ENCODE measurements at regions not wholly inside any gene's neighbourhood (a gene's known extent, or its start where the extent isn't known, plus 50 kb on each side); places are given as distances from the start of the nearest gene placed in this dataset.

GRCh38 chr15:66832664-66833063, 130.6 kb downstream of the SMAD6 start:
- no peak for DNase-seq (ENCODE audit: low read depth)

DNA sequence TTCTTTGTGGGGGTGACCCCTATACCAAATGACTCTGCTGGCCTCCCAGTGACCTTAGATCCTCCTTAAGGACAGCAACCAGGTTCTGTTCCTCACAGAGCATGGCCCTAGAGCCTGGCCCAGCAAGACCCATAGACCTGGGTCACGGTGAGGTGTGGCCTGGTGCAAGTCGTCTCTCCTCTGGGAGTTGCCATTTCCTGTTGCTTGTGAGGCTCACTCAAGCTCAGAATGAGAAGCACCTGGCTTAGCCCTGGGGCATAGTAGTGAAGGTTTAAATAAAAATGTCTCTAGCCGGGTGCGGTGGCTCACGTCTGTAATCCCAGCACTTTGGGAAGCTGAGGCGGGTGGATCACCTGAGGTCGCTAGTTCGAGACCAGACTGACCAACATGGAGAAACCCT, 131.3 kb downstream of the SMAD6 start:
- no peak for DNase-seq (ENCODE audit: low read depth)

DNA sequence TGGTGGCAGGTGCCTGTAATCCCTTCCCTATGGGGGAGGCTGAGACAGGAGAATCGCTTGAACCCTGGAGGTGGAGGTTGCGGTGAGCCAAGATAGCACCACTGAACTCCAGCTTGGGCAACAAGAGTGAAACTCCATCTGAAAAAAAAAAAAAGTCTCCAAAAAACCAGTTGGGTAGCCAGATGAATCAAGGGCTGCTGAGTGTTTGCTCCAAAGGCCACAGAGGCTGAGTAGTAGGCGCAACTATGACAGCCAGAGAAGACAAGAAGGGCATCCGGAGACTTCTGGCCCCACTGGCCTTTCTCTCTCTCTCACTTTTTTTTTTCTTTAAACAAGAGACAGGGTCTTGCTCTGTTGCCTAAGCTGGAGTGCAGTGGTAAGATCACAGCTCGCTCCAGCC, 131.8 kb downstream of the SMAD6 start:
- no peak for DNase-seq (ENCODE audit: low read depth)

GRCh38 chr15:66834881-66835878, 133.1 kb downstream of the SMAD6 start:
- no peak for DNase-seq (ENCODE audit: low read depth)

- no peak for DNase-seq (ENCODE audit: low read depth)
Observed at GRCh38 chr15:66836231-66837030, 134.4 kb downstream of the SMAD6 start.

GRCh38 chr15:66838202-66838601, 136.2 kb downstream of the SMAD6 start:
- DNase-seq (ENCODE audit: low read depth) = no peak

DNA sequence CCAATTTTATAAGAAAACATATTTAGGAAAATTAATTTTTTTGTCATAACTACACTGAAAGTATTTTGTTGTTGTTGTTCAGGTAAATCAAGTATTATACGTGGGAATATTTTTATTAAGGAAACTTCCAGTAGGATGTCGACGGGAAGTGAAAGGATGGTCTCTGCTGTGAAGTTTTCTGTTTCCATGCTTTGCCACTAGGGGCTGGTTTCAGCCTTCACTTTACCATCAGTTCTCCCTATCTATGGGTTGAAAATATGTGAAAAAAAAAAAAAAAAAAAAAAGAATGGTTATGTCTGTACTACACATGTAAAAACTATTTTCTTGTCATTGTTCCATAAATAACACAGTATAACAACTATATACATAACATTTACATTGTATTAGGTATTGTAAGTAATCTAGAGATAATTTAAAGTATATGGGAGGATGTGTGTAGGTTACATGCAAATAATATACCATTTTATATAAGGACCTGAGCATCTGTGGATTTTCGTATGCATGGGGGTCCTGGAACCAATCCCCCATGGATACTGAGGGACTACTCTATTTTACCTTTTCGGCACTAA, 136.7 kb downstream of the SMAD6 start:
- DNase-seq (ENCODE audit: low read depth) = no peak

GRCh38 chr15:66839506-66840112, 137.6 kb downstream of the SMAD6 start:
- no peak for DNase-seq (ENCODE audit: low read depth)

GRCh38 chr15:66840615-66841390, 138.8 kb downstream of the SMAD6 start:
- no peak for DNase-seq (ENCODE audit: low read depth)

DNA sequence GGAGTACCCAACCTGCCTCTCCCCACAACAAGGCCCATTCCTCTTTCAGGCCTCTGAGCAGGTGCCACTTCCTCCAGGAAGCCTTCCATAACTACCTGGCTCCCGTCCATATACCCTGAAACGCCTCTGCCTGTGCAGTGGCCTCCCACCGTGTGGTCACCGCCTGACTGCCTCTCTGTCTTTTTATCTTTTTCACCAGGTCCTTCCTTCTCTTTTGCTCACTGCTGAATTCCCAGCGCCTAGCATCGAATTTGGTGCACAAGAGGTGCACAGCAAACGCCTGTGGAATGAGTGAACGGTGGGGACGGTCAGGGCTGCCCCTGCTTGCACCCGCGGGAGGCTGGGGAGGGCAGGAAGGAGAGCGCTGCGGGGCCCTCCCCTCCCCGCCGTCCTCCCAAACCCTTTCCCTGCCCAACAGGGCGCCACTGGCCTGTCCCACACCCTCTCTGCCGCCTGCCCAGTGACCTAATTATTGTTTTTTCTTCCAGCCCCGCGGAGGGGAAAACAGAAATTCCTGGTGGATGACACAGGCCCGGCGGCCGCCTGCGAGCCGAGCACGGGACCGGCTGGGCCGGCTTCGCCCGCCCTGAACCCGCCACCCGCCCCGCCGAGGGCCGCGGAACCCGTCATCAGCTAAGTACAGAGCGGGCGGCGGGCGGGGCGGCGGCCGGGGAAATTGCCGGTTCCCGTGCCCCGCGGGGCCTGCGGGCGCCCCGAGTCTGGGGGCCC, 140.1 kb downstream of the SMAD6 start:
- peak; percentile 9 for DNase-seq (ENCODE audit: low read depth)

DNA sequence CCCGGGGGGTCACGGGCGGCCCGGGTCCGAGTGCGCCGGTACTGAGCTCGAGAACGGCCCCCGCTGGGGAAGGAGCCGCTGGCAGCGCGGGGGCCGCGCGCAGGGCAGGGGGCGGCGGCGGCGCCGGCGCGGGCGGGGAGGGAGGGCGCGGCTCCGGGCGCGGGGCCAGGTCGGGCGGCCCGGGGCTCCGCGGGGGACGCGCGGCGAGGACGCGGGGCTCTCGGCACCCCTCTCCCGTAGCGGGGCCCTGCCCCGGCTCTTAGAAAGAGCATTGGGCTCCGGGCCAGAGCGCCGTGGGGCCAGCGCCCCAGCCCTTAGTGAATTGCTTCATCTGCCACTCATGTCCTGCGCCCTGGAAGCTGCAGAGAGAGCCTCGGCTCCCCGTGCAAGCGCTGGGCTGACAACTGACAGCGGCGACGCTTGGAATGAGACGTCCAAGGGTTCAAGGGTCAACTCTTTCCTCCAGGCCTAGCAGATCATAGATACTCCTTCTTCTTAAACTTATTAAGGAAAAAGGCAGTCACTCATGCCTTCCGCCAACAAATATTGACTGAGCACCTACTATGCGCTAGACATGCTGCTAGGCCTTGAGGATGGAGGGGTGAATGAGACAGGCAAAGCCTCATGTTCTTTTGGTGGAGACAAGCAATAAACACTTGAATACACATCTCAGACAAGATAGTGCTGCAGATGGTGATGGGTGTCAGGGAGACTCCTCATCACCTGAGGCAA, 140.8 kb downstream of the SMAD6 start:
- DNase-seq (ENCODE audit: low read depth) = no peak

DNA sequence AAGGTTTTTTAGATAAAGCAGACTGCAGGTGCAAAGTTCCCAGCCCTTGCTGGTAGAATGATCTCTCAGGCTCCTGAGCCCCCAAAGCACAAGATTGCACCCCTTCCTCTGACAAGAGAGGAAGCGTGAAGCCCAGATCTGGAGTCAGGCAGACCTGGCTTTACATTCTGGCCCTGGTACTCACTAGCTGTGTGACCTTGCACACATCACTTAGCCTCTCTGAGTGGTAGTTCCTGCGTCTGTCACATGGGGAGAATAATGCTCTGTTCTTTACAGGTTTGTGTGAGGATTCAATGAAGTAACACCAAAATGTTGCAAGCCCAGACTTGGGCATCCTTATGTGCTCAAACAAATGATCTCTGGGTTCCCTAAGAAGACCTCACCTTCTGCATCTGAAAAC, 141.5 kb downstream of the SMAD6 start:
- no peak for DNase-seq (ENCODE audit: low read depth)

- DNase-seq (ENCODE audit: low read depth) = no peak
Observed at GRCh38 chr15:66844041-66844746, 142.2 kb downstream of the SMAD6 start.

- no peak for DNase-seq (ENCODE audit: low read depth)
Observed at GRCh38 chr15:66844747-66845145, 142.7 kb downstream of the SMAD6 start.

DNA sequence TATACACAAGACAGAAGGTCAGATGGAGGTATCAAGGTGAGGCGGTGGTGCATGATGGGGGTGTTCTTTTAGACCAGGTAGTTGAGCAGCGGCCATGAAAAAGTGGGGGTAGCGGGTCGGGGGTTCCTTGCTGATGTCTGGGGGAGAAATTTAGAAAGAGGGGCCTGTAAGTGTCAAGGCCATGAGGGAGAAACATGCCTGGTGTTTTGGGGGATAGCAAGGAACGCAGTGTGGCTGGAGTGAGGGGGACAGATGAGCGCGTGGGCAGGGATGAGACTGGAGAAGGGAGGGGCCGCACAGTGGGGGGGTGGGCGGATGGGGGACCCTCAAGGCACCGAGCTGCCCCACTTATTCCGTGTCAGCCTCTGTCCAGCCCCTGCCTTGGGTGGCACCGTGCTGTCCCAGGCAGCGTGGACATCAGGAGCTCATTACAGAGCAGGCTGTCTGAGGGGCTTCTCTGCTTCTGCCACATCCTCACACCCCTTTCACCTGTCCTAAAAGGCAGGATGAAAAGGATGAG, 143.3 kb downstream of the SMAD6 start:
- DNase-seq (ENCODE audit: low read depth) = no peak

- no peak for DNase-seq (ENCODE audit: low read depth)
Observed at GRCh38 chr15:66846031-66846430, 144.0 kb downstream of the SMAD6 start.

DNA sequence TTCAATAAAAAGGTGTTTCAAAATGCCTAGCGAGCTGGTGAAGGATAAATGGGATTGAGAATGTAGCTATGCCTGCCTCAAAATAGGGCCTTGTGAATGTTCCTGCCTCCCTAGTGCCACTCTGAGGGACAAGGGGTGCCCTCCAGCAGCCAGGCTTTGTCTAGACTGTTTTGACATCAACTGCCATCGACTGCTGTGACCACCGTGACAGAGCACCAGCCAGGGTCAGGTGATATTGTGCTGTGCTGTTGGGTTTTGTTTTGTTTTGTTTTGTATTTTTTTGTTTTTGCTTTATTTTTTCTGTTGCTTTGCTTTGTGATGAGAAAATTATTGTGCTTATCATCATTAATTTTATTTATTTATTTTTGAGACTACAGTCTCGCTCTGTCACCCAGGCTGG, 144.8 kb downstream of the SMAD6 start:
- DNase-seq (ENCODE audit: low read depth) = no peak

DNA sequence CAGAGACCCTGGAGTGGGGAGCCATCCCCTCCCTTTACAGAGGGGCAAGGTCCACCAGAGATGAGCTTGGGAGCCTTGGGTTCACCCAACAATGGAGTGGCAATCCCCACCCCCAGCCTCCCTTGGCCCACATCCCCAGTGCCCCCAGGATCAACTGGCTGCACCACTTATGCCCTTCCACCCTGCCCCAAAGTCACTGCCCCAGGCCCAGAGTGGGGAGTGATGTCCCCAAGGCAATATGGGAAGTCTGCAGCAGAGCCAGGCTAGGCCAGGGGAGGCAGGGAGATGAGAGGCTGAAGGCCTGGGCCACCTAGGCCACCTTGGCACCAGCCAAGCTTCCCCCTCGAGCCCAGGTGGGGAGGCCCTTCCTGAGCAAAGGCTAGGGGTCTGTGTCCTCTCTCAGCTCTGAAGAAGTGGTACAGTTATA, 145.5 kb downstream of the SMAD6 start:
- DNase-seq (ENCODE audit: low read depth) = no peak

GRCh38 chr15:66848116-66848515, 146.1 kb downstream of the SMAD6 start:
- no peak for DNase-seq (ENCODE audit: low read depth)

Data from activated T-cell treated with anti-CD3 and anti-CD28 coated beads for 1 hour (primary cell).